Activated CD8-positive, alpha-beta memory T cell treated with anti-CD3 and anti-CD28 coated beads for 1 hour (primary cell): ENCODE measurements at regions not wholly inside any gene's neighbourhood (a gene's known extent, or its start where the extent isn't known, plus 50 kb on each side); places are given as distances from the start of the nearest gene placed in this dataset.
"Not testable (repeated sequence)": the region's sequence is repeated elsewhere in the genome, so short reads cannot be mapped to it uniquely, and the experiment has no call there.

ENCODE experiments used
- DNase-seq, 2 donors: peaks; one replicate each; pipeline ENCODE4 v3.0.0-alpha.2; 2020; ENCODE audit warnings: low read depth in 1 of 2; ENCODE audit errors: extremely low read depth in 1 of 2

- DNase-seq = no peak
These were observed 373.6 kb downstream of the EMP1 start for GRCh38 chr12:13570005-13570694.

DNA sequence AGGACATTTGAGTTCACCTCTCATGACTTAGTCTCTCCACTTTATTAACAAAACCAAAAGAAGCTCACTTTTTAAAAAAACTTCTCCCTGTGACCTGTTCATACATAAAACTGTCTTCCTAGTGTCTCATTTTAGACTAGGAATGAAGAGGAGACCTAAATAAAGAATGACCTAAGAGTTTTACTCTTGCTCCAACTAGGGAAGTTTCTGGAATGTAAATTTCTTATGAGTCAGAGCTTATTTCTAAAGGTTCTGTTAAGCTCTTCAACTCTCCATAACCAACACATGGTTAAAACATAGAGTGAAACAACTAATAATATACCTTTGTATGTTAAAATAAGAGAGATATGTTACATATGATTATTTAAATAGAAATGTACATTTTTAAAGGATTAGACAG is 369.8 kb downstream of the EMP1 start:
- DNase-seq = no peak

DNA sequence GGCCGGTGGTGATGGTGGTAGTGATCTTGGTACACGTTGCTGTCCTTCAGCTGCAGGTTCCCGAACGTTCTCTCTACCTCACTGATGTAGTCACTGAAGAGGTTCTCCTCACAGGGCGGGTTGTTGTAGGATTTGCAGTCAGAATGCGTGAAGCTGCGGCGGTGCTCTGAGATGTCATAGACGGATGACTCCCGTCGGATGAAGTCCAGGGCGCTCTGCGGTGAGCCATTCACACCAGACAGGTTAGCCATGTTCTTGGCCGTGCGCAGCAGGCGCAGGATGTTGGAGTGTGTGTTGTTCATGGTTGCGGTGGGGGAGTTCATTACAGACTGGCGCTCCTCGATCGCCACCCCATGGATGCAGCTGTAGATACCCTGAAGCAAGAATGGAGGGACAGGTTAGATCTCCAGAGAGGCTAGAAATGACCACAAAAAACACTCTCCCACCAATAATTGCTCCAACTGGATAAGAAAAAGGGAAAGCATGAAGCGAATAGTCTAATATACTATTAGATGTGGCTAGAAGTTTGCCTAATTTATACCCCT is 367.8 kb downstream of the EMP1 start:
- DNase-seq = no peak

- DNase-seq = no peak
These were observed 367.2 kb downstream of the EMP1 start for GRCh38 chr12:13563743-13564125.

DNA sequence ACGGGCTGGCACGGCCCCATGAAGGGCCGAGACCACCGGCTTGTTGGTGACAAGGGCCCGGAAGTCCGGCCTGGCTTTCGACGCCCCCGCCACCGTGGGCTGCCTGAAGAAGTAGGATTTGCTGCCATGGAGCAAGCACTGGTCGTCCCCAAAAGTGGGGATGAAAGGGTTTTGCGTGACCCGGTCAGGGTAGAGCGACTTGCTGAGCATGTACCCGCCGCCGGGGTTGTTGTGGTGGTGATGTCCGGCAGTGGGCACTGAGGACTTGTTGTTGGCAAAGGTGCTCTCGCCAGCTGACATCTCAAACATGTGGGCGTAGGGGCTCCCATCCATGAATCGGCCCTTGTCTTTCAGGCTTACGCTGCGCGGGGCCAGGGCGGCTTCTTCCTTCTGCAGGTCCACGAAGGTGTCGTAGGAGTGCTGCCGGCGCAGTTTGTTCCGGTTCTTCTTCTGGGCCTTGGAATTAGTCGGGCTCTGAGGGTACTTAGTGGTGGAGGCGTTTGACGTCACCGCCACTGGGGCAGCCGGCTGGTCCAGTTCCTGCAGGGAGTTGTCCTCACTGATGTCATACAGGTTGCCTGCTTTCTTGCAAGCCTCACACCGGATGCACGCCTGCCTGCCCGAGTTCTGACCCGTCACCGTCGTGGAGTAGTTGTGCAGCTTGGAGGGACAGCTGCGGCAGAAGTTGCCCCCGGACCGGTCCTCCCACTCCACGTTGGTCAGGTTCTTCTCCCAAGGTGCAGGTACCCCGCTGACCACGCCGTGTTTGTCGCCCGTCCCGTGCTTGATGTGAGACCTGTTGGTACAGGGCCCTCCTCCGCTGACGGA is 366.6 kb downstream of the EMP1 start:
- no peak for DNase-seq

GRCh38 chr12:13561923-13562322 is 365.4 kb downstream of the EMP1 start:
- no peak for DNase-seq

GRCh38 chr12:13559318-13559978 is 362.9 kb downstream of the EMP1 start:
- DNase-seq = no peak

DNA sequence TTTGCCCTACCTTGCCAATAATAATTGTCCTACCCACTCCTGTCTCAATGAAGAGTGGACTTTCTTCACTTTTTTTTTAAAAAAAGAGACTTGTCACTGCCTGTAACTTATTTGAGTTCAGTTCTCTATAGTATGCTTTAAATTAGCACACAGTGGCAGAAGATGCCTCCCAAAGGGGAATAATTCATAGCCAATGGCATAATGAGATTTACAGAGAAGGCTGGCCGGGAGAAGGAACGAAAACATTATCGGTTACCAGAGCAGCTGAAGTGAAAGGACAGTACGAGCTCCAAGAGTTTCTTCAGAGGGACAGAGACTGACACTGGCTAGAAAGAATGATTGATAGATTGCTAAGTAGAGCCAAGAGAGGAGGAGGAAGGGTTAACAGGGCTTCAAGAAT is 356.3 kb downstream of the EMP1 start:
- DNase-seq = no peak

GRCh38 chr12:13547283-13547682 is 350.8 kb downstream of the EMP1 start:
- DNase-seq = no peak

DNA sequence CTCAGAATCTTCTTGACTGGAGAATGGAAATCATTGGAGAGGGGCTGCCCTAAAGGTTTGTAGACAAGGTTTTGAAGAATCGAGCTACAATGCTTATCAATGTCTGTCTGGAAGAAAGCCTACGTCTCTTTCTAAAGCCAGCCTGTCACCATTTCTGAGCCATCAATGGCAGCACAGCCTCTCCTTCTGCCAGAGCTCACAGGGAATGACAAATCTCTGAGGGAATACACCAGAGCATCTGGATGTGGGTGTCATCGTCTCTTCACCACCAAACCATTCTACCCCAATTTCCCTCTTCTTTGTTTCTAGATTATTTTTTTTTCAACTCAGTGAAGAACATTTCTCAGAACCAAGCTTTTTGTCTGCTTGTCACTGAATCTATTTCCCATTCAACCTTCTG is 349.7 kb downstream of the EMP1 start:
- no peak for DNase-seq

DNA sequence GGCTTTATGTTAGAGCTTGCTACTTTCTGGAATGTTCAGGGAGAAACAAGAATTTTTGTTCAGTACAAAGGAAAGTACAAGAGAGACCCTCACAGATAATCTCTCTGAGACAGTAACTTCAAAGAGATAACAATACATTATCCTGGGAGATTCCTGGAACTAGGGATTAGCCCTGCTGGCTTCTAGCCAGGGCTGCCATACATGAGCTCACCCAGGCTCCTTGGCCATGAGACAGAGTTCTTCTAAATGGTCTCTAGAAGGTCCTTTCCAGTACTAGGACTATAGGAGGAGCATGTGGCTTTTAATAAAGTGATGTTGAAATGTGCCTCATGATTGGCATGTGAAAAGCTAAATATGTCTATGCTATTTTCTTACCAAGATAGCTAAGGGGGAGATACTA is 342.5 kb downstream of the EMP1 start:
- DNase-seq = no peak

DNA sequence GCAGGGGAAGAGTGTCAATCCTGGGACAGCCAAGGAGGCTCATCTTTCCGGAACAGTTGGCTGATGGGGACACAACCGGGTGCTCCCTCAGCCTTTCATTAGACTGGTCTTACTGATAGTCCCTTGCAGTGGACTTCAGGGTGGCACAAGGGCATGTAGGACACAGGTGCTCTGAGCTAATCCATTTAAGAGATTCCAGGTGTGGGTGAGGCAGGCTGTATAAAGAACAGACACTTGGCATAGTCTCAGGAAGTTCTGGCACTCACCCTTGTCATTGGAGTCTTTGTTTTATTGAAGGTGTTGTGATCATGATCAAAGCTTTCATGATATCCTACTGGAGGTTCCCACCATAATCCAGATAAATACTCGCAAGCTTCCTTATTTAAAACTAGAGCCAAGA is 341.6 kb downstream of the EMP1 start:
- DNase-seq = no peak

DNA sequence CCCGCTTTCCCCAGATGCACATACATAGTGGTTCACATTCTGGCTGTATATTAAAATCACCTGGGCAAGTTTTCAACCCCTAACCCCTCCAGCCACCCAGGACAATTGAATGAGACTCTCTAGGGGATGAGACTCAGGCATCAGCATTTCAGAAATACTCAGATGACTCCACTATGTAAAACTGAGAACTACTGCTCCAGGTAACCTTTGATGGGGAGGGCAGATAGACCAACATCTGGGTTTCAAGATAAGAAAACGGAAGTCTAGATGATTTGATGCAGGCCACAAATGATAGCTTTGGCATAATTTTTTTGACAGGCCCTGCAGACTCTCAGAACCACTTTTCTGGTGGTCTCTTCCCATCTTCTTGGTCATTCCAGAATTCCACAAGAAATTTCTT is 341.1 kb downstream of the EMP1 start:
- no peak for DNase-seq

DNA sequence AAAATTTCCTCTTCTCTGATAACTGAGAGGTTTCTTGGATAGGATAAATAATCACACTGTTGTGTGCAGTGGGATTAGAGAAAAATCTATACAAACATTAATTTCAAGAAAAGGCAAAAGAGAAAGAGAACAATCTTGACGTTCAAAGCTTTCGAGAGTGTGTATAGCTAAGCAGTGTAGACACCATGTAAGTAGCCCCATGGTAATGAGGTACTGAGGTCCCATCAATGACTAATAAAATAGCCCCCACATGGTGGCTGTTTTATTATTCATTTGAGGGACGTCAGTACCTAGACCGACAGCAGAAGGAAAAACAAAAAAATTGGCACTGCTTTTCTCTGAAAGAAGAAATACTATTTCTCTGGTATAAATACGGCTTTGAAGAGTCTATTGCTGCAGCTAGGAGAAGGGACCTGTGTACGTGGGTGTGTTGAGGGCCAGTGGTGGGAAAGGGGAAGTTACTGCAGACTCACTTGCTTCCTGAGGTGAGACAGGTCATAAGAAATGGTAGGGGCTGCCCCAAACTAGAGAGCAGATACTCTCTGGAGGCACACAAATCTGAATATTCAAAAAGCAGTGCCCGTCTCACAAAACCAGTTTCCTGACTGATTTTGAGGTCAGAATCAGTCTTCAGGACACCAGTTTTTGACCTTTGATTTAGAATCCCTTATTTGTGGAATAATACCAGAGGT is 339.8 kb downstream of the EMP1 start:
- no peak for DNase-seq

- peak in 1 of 2 donors; percentile 0 for DNase-seq
These were observed 338.3 kb downstream of the EMP1 start for GRCh38 chr12:13534645-13535398.

DNA sequence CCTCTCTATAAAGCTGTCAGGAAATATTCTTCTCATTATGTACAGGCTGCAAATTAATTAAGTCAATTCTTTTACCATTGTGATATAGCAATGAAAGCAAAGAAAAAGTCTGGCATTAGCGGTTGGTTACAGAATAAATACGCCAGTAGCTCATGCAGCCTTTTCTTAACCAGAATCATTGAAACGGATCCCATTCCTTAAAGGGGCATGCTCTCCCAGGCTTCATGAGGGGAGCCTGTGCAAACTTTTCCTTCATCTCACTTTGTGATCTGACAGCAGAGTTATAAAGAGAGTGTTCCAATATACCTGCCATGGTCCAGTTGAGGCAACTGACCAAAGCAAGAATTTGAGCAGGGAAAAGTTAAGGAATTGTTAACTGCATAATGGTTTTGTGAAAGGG is 337.7 kb downstream of the EMP1 start:
- no peak for DNase-seq

- no peak for DNase-seq
These were observed 334.4 kb downstream of the EMP1 start for GRCh38 chr12:13530966-13531365.

GRCh38 chr12:13526185-13526921 is 329.8 kb downstream of the EMP1 start:
- not testable (repeated sequence) for DNase-seq

- no peak for DNase-seq
These were observed 327.2 kb downstream of the EMP1 start for GRCh38 chr12:13523536-13524307.
